ENCODE measurements at regions not wholly inside any gene's neighbourhood (a gene's known extent, or its start where the extent isn't known, plus 50 kb on each side); places are given as distances from the start of the nearest gene placed in this dataset.

DNA sequence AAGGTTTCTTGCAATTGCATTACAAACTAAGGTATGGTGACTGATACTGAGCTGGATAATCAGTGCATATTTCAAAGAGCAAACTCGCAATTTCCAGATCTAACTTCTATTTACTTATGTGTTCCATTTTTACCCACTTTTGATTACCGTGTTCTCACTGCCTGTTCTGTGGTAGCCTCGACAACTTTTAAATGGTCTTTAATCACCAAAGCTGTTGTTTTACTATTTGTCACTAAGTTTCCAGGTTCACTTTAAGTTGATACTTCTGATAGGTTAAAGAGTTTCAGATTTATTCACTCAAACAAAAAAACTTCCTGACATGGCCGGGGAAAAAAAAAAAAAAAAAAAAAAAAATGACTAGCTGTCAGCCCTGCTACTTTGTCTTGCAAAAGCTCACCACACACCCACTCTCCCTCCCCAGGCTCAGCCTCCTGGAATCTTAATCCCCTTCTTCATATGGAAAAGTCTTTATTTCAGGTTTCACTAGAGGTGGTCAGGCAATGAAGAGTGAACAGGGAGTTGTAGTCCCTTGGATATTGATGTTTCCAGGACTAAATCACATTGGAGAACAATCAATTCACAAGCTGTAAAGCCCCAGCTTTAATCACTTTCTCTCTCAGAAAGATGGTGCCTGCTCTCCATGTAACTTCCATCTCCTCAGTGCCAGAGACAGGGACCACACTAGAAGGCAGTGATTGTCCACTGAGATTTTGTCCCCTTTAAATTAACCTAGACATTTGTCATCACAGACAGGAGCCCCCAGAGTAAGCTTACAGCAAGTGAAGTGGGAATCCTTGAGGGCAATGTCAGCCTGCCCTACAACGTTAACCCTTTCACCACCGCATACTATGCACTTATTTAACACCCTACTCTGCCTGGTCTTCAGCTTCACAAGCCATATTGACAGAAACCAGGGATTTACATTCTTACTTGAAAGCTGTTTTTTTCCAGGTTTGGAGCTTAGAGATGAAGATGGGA lies 749.1 kb upstream of the SORCS1 start:
- no peak for DNase-seq

DNA sequence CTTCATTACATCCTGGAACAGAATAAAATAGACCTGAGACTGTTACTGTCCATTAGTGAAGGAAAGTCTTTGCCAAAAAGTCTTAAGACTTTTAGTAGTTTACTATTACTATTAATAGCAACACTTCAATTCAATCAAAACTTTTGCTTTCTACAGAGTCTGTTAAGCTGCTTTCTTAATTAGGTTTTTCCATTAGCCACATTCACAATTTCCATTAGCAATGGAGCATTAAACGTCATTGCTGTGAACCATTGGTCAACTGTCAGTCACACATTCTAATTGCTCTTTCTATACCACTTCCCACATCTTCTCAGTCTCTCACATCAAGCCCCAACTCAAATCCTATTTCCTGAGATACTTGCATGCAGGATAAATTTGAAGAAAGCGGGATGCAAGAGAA lies 736.6 kb upstream of the SORCS1 start:
- no peak overlapping the region for H3K4me3 Mint-ChIP-seq
- H3K9me3 Mint-ChIP-seq = peaks cover 7% of the 10 kb centered on the region
- H3K27me3 Mint-ChIP-seq = no peaks in the 10 kb centered on the region
- CTCF ChIA-PET = no interaction called here
- H3K36me3 Mint-ChIP-seq = no peaks in the 10 kb centered on the region
- no peak for DNase-seq
- H3K4me1 Mint-ChIP-seq = no peaks in the 10 kb centered on the region
- no peak overlapping the region for H3K27ac Mint-ChIP-seq

More for the DNA sequence above, 749.1 kb upstream of the SORCS1 start:
- no peaks in the 10 kb centered on the region for H3K4me1 Mint-ChIP-seq
- peaks cover 12% of the 10 kb centered on the region for H3K27me3 Mint-ChIP-seq
- H3K9me3 Mint-ChIP-seq = peaks cover 7% of the 10 kb centered on the region
- no peaks in the 10 kb centered on the region for H3K36me3 Mint-ChIP-seq
- H3K4me3 Mint-ChIP-seq = no peak overlapping the region
- CTCF ChIA-PET = no interaction called here
- no peak overlapping the region for H3K27ac Mint-ChIP-seq

DNA sequence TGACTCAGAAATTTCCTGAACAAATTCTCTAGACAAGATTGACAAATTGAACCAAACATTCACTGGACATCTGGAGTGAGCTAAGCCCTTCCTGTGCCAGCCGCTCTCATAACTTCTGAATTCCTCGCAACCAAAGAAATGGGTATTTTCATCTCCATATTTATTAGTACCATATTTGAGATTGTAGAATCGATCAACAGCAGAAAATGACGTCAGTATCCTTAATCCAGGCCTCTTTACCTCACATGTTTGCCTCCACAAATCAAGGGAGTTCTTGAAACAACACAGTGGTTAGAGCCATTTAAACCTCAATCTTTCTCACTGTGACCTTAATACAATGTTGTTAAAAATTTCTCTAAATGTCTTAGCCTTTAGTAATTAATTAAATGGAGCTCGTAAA lies 735.6 kb upstream of the SORCS1 start:
- no peaks in the 10 kb centered on the region for H3K36me3 Mint-ChIP-seq
- DNase-seq = no peak
- H3K4me1 Mint-ChIP-seq = no peaks in the 10 kb centered on the region
- no peaks in the 10 kb centered on the region for H3K27me3 Mint-ChIP-seq
- CTCF ChIA-PET = no interaction called here
- no peak overlapping the region for H3K27ac Mint-ChIP-seq
- no peak overlapping the region for H3K4me3 Mint-ChIP-seq
- H3K9me3 Mint-ChIP-seq = peaks cover 7% of the 10 kb centered on the region

DNA sequence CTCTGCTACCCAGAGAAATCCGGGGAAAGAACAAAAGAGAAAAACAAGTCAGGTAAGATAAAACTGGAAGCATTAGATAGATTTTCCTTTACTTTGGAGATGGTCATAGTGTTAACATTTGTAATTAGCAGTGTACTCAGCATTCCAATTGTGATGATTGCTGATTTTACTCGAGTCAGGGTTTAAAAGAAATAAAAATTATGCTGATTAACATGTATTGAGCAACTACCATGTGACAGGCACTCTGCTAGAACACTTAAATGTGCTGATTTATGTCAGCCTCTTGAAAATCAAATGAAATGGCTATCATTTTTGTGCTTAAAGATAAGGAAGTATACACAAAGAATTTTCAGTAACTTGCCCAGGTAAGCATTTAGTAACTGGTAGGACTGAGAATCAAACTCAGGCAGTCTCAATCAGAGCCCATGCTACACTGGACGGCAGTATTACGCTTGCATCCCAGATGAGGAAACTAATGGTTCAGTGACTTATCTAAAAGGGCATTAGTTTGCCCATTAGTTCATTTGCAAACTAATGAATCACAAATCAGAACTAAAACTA lies 735.1 kb upstream of the SORCS1 start:
- peaks cover 7% of the 10 kb centered on the region for H3K9me3 Mint-ChIP-seq
- H3K36me3 Mint-ChIP-seq = no peaks in the 10 kb centered on the region
- no peak for DNase-seq
- H3K27me3 Mint-ChIP-seq = no peaks in the 10 kb centered on the region
- no peak overlapping the region for H3K4me3 Mint-ChIP-seq
- no peak overlapping the region for H3K27ac Mint-ChIP-seq
- CTCF ChIA-PET = no interaction called here
- H3K4me1 Mint-ChIP-seq = no peaks in the 10 kb centered on the region

DNA sequence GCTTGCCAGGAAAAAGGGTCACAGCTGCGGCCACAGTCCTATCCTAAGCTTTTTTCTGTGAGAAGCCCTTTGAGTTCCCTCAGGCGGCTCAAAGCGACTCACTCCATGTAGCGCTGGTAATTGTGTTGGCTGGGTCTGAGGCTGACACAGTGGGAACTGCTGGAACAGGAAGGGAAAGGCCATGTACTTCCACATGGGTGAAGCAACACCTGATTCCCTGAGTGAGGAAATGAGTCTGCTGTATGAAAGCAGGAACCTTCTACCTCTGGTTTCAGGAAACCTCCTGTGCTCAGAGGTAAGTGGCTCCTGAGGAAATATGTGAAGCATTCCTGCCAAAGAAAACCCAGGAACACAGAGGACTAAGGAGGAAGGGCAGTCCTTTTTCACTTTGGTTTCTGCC lies 734.6 kb upstream of the SORCS1 start:
- DNase-seq = no peak

DNA sequence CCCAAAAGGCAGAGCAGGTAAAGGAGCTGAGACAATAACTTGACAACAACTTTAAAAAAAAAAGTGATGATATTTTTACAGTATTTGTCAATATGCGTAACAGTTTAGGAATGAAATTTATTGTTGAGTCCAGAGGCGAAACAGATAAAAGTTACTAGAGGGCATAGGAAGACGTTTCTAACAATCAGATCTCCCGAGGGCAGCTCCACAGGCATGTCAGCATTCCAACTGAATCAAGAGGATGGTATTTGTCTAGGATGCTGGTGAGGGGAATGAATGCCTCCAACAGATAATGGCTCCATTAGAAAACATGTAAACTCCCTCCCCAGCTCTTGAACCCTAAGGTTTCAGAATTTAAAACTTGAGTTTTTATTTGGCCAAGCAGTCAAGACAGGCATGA lies 733.9 kb upstream of the SORCS1 start:
- no peaks in the 10 kb centered on the region for H3K27me3 Mint-ChIP-seq
- no peak overlapping the region for H3K4me3 Mint-ChIP-seq
- no peak for DNase-seq
- no peaks in the 10 kb centered on the region for H3K36me3 Mint-ChIP-seq
- no peak overlapping the region for H3K27ac Mint-ChIP-seq
- H3K4me1 Mint-ChIP-seq = no peaks in the 10 kb centered on the region
- CTCF ChIA-PET = no interaction called here
- H3K9me3 Mint-ChIP-seq = peaks cover 7% of the 10 kb centered on the region

More for the DNA sequence above, 734.6 kb upstream of the SORCS1 start:
- no peak overlapping the region for H3K4me3 Mint-ChIP-seq
- H3K9me3 Mint-ChIP-seq = peaks cover 7% of the 10 kb centered on the region
- H3K36me3 Mint-ChIP-seq = no peaks in the 10 kb centered on the region
- H3K27me3 Mint-ChIP-seq = no peaks in the 10 kb centered on the region
- CTCF ChIA-PET = no interaction called here
- H3K4me1 Mint-ChIP-seq = no peaks in the 10 kb centered on the region
- H3K27ac Mint-ChIP-seq = no peak overlapping the region

DNA sequence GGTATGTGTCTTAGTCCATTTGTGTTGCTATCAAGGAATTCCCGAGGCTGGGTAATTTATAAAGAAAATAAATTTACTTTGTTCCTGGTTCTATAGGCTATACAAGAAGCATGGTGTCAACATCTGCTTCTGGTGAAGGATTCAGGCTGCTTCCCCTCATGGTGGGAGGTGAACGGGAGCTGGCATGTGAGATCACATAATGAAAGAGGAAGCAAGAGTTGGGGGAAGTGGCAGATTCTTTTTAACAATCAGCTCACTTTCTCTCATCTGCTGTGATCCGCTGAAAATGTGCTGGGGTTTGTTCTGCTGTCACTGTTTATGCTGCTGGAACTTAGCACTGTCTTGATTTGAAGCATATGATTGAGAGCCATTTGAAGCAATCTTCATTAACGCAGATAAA lies 730.0 kb upstream of the SORCS1 start:
- H3K27me3 Mint-ChIP-seq = no peaks in the 10 kb centered on the region
- no peak overlapping the region for H3K4me3 Mint-ChIP-seq
- H3K9me3 Mint-ChIP-seq = no peaks in the 10 kb centered on the region
- CTCF ChIA-PET = no interaction called here
- DNase-seq = no peak
- H3K27ac Mint-ChIP-seq = no peak overlapping the region
- no peaks in the 10 kb centered on the region for H3K4me1 Mint-ChIP-seq
- no peaks in the 10 kb centered on the region for H3K36me3 Mint-ChIP-seq

DNA sequence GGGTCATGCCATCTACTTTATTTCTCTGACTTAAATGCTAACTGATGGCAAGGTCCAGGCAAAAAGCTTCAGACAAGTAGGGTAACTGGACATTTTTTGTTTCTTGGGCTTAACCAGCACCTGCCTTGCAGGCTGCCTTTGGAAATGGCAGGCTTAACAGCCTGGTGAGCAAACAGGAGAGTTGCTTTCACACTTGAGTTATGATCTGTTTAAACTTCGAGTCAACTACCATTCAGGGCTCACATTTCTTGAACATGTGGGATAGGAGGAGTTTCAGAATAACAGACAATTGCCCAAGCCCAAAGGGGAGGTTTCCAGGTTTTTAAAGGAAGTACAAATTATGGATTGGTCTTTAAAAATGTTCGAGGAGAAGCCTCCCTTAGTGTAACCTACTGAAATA lies 724.6 kb upstream of the SORCS1 start:
- no peak overlapping the region for H3K4me3 Mint-ChIP-seq
- no peaks in the 10 kb centered on the region for H3K27me3 Mint-ChIP-seq
- H3K9me3 Mint-ChIP-seq = peaks cover 7% of the 10 kb centered on the region
- H3K27ac Mint-ChIP-seq = no peak overlapping the region
- no peaks in the 10 kb centered on the region for H3K36me3 Mint-ChIP-seq
- H3K4me1 Mint-ChIP-seq = no peaks in the 10 kb centered on the region
- no peak for DNase-seq
- CTCF ChIA-PET = no interaction called here

DNA sequence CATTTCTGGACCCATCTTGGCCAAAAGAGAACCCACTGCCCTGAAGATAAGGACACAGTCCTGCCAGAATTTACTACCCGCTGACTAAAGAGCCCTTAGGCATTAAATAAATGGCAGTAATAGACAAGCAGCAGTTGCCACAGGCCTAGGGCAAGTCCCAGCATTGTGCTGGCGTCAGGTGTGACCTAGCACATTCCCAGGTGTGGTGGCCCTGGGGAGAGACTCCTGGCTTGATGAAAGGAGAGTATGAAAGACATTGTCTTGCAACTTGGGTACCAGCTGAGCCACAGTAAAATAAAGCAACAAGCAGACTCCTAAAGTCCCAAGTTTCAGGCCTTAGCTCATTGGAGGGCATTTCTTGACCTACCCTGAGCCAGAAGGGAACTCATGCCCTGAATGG lies 715.7 kb upstream of the SORCS1 start:
- CTCF ChIA-PET = no interaction called here
- no peak for DNase-seq
- no peaks in the 10 kb centered on the region for H3K27me3 Mint-ChIP-seq

DNA sequence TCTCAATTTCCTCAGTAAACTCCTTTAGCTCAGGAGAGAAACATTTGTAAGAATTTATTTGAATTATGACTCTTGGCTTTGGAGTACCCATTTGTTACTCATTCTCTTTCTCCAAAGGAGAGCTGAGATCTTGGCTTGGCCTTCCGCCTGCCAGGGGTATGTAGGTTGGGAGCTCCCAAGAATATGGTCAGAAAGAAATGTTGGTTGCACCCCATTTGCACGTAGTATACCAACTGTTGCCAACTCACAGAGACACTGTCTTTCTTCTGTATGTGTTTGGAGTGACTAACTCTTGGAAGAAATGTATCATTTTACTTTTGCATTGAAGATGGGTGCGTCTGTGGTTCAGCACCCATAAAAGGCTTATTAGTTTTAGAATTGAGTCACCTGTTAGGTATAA lies 708.5 kb upstream of the SORCS1 start:
- peaks cover 12% of the 10 kb centered on the region for H3K9me3 Mint-ChIP-seq
- no peaks in the 10 kb centered on the region for H3K27me3 Mint-ChIP-seq
- CTCF ChIA-PET = no interaction called here
- no peaks in the 10 kb centered on the region for H3K36me3 Mint-ChIP-seq
- H3K4me3 Mint-ChIP-seq = no peak overlapping the region
- no peak overlapping the region for H3K27ac Mint-ChIP-seq
- no peaks in the 10 kb centered on the region for H3K4me1 Mint-ChIP-seq
- no peak for DNase-seq

More for the DNA sequence above, 715.7 kb upstream of the SORCS1 start:
- no peak overlapping the region for H3K4me3 Mint-ChIP-seq
- peaks cover 14% of the 10 kb centered on the region for H3K9me3 Mint-ChIP-seq
- H3K4me1 Mint-ChIP-seq = no peaks in the 10 kb centered on the region
- no peaks in the 10 kb centered on the region for H3K36me3 Mint-ChIP-seq
- H3K27ac Mint-ChIP-seq = no peak overlapping the region

DNA sequence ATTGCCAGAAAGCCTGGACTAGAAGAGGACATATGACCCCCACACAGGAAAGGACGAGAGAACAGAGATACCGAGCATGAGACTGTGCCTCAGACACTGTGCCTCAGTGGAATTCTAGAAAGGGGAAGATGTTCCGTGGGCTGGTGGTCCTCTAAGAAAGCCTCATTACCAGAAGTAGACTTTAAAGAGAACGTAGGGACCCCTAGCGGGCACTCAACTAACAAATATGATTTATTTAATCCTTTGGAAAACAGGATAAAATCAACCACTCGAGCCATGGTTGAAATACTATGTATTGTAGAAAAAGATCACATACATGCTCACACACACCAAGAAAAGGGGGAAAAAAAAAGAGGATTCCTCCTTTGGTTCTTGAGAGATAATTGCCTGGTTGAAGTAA lies 701.2 kb upstream of the SORCS1 start:
- no peak overlapping the region for H3K4me3 Mint-ChIP-seq
- no peaks in the 10 kb centered on the region for H3K27me3 Mint-ChIP-seq
- no peak for DNase-seq
- CTCF ChIA-PET = no interaction called here
- H3K36me3 Mint-ChIP-seq = no peaks in the 10 kb centered on the region
- peaks cover 3% of the 10 kb centered on the region for H3K9me3 Mint-ChIP-seq
- H3K4me1 Mint-ChIP-seq = no peaks in the 10 kb centered on the region
- H3K27ac Mint-ChIP-seq = no peak overlapping the region

DNA sequence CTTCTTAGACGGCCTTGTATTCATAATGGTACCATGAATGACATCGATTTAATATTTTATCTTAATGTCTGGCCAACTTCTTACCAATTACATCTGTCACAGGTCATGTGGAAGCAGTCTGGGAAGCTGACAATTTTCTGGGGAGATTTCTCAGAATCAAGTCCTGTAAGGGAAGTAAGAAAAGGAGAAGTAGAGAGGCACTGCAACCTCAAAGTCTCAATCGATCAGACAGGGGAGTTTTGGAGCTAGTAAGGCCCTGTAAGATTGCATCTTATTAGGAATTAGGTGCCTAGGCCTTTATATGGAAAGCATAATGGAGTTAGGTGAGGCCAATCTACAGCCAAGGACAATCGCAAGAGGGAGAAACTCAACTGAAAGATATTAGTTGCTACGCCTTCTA lies 694.6 kb upstream of the SORCS1 start:
- H3K4me1 Mint-ChIP-seq = no peaks in the 10 kb centered on the region
- H3K27ac Mint-ChIP-seq = no peak overlapping the region
- H3K4me3 Mint-ChIP-seq = no peak overlapping the region
- peaks cover 1% of the 10 kb centered on the region for H3K9me3 Mint-ChIP-seq
- DNase-seq = no peak
- CTCF ChIA-PET = no interaction called here
- no peaks in the 10 kb centered on the region for H3K36me3 Mint-ChIP-seq
- H3K27me3 Mint-ChIP-seq = no peaks in the 10 kb centered on the region

DNA sequence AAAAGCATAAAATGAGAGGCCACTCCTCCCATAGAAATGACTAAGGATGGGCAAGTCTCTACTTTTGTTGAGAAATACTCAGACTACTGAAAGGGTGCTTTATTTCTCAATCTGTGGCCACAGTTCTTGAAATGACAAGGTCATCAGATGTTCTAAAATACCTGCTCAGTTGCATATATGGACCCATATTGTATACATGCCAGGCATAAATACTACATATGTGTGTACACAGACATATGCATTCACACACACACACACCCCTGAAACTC lies 691.5 kb upstream of the SORCS1 start:
- peaks cover 4% of the 10 kb centered on the region for H3K9me3 Mint-ChIP-seq
- CTCF ChIA-PET = no interaction called here
- no peaks in the 10 kb centered on the region for H3K4me1 Mint-ChIP-seq
- H3K36me3 Mint-ChIP-seq = no peaks in the 10 kb centered on the region
- H3K27ac Mint-ChIP-seq = no peak overlapping the region
- no peak overlapping the region for H3K4me3 Mint-ChIP-seq
- no peak for DNase-seq
- no peaks in the 10 kb centered on the region for H3K27me3 Mint-ChIP-seq

DNA sequence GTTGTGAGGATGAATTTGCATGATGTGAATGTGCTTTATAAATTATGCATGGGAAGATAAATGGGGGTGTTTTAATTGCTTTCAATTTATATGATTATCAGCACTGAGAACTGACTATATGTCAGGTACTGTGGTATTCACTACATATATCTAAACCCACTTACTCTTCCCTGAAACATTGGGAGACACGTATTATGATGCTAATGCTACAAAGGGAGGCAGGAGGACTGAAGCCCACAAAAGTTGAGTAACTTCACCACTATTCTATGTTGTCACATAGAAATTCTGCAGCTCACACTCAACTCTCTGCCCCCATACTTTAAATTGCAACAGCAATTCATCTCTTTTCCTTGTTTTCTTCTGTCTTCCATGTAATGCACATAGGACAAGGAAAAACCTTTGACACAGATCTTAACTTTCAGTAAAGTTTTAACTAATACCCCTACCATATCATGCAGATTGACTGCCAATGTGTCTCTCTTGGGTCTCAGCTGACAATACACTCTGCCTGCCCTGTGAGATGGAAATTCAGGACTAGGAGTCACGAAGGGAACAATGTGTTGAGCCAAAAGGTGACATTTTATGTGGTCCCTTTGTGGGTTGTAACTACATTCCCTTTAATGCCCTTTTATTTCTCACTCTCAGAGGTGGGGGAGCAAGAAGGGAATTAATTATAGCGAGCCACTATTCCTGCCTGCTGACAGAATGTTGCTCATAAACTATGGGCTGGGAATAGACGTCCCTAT lies 691.0 kb upstream of the SORCS1 start:
- no peaks in the 10 kb centered on the region for H3K4me1 Mint-ChIP-seq
- no peak overlapping the region for H3K27ac Mint-ChIP-seq
- peaks cover 4% of the 10 kb centered on the region for H3K9me3 Mint-ChIP-seq
- no peaks in the 10 kb centered on the region for H3K27me3 Mint-ChIP-seq
- no peak for DNase-seq
- H3K36me3 Mint-ChIP-seq = no peaks in the 10 kb centered on the region
- CTCF ChIA-PET = no interaction called here
- H3K4me3 Mint-ChIP-seq = no peak overlapping the region
